Ovary (tissue), 7 donors: ENCODE measurements at regions not wholly inside any gene's neighbourhood (a gene's known extent, or its start where the extent isn't known, plus 50 kb on each side); places are given as distances from the start of the nearest gene placed in this dataset.

ENCODE experiments used
- DNase-seq, 5 donors: peaks; one replicate each; pipeline ENCODE4 v3.0.0-alpha.2; 2019 to 2020
- H3K27ac ChIP-seq, 2 donors: fragments of 200-600 bp; one replicate each; pipeline versions ENCODE4 v1.5.1 to v1.8.0; 2019 to 2022
- H3K27me3 ChIP-seq: fragments of 200-600 bp; one replicate; pipeline ENCODE4 v1.8.0; 2022
- H3K36me3 ChIP-seq: fragments of 200-600 bp; sonication (generic); one replicate; pipeline ENCODE4 v1.5.1; 2019
- H3K4me1 ChIP-seq: one replicate; pipeline ENCODE4 v1.8.1; 2013; ENCODE audit warnings: mild to moderate bottlenecking, moderate library complexity; ENCODE audit not compliant: insufficient read depth
- H3K4me3 ChIP-seq: fragments of 200-600 bp; sonication (generic); one replicate; pipeline ENCODE4 v1.5.1; 2017
- H3K9me3 ChIP-seq, 2 donors: fragments of 200-600 bp in 1 of 2; sonication (generic) in 1 of 2; one replicate each; pipeline versions ENCODE4 v1.5.1 to v1.8.1; 2013 to 2019; ENCODE audit warnings: mild to moderate bottlenecking in 1 of 2, moderate library complexity in 1 of 2
- CTCF ChIP-seq, 3 donors: fragments of 450-650 bp in 2 of 3; fragments of 200-600 bp in 1 of 3; IDR thresholded peaks; one replicate each; pipeline versions ENCODE4 v1.5.1 to v1.8.0; 2016 to 2022; ENCODE audit warnings: antibody characterized with exemption in 3 of 3, mild to moderate bottlenecking in 1 of 3
- EP300 ChIP-seq: sonication (generic); formaldehyde crosslinking; IDR thresholded peaks from one replicate; pipeline ENCODE4 v1.6.1; 2017; ENCODE audit warnings: antibody characterized with exemption
- POLR2A ChIP-seq: fragments of 450-650 bp; IDR thresholded peaks from one replicate; pipeline ENCODE4 v1.6.1; 2017; ENCODE audit warnings: antibody characterized with exemption, mild to moderate bottlenecking, moderate library complexity
- WGBS, 3 donors: extraction: QIAGEN DNeasy Blood & Tissue Kit in 1 of 3; methylation state at CpG; one replicate each; pipeline versions ENCODE4 v1.1.5 to v1.1.7; 2013 to 2017; 5-methylcytosine and 5-hydroxymethylcytosine counted together
- intact Hi-C, 4 donors: fragments of 100-400 bp; cut with DNase I; formaldehyde crosslinking; loops; one replicate each; pipeline versions ENCODE4 v1.11.0 to v1.15.1; 2022 to 2023
- donor health status: DM: no; HTN: no; CAD: no; lungs with moderate emphysema.
- donor health status: DM: no; HTN: no; CAD: no.
- donor health status: Bipolar disorder and iron deficiency.
- donor health status: DM: no; HTN: no; CAD: no.
- donor health status: DM: yes; HTN: yes; CAD: no.

DNA sequence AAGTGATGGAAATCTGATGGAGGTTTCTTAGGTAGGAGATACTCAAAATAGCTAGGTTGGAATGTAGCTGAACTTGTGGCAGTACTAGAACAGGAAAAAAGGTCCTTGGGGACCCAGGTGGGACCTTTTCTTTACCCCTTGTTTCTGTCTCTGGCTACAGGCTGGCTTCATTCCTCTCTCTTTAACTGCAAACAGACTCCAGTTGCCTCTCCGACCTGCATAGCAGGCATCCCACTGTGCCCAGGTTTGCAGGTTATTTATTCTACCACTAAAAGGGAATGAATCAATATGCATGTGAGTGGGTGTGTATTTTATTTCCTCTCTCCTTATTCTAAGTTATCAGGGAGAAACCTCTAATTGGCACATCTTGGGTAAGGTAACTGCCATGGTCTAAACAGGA is 758.1 kb downstream of the MED13L start:
- no peak for DNase-seq
- intact Hi-C loops, result no loop called here
- H3K4me3 ChIP-seq, result no peak overlapping the region
- no peaks in the 10 kb centered on the region for H3K36me3 ChIP-seq
- TF ChIP-seq EP300 (no peak), CTCF (IDR thresholded peaks at IDR 0.05) (no peak), POLR2A (no peak)
- H3K27ac ChIP-seq, result no peak overlapping the region
- H3K9me3 ChIP-seq, result no peaks in the 10 kb centered on the region
- no peaks in the 10 kb centered on the region for H3K27me3 ChIP-seq
- 79 to 87% (median 80%) methylated on average over 1 of the region's 1 CpG for WGBS, 3 donors
- H3K4me1 ChIP-seq, result no peaks in the 10 kb centered on the region

DNA sequence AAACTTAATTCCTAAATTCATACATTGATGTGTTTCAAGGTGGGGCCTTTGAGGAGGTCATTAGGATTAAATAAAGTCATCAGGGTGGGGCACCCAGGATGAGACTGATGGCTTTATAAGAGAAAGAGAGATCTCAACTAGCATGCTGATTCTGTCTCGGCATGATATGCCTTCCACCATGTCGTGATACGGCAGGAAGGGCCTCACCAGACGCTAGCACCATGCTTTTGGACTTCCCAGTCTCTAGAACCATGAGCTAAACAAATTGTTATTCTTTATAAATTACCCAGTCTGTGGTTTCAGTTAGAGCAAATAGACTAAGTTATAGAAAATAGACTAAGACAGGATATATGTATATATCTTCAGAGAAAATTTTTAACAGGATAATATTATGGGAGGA is 759.6 kb downstream of the MED13L start:
- Histone ChIP-seq H3K4me1 (no peaks in the 10 kb centered on the region), H3K27ac (no peak overlapping the region), H3K36me3 (no peaks in the 10 kb centered on the region), H3K27me3 (no peaks in the 10 kb centered on the region), H3K9me3 (peaks cover 0 to 3% of the 10 kb centered on the region in 2 donors), H3K4me3 (no peak overlapping the region)
- intact Hi-C loops, result no loop called here
- 90 to 96% (median 92%) methylated on average over 4 of the region's 4 CpGs for WGBS, 3 donors
- no peak for DNase-seq
- TF ChIP-seq EP300 (no peak), CTCF (IDR thresholded peaks at IDR 0.05) (no peak), POLR2A (no peak)

- Histone ChIP-seq H3K27ac (no peak overlapping the region), H3K27me3 (no peaks in the 10 kb centered on the region), H3K9me3 (peaks cover 0 to 3% of the 10 kb centered on the region in 2 donors), H3K4me3 (no peak overlapping the region), H3K4me1 (no peaks in the 10 kb centered on the region), H3K36me3 (no peaks in the 10 kb centered on the region)
- DNase-seq, result no peak
- intact Hi-C loops, result no loop called here
- TF ChIP-seq EP300, result no peak
- no peak for TF ChIP-seq CTCF (IDR thresholded peaks at IDR 0.05)
- no peak for TF ChIP-seq POLR2A
Measured at GRCh38 chr12:115511986-115512711, 765.3 kb downstream of the MED13L start.

- Histone ChIP-seq H3K36me3 (no peaks in the 10 kb centered on the region), H3K27me3 (no peaks in the 10 kb centered on the region), H3K4me1 (no peaks in the 10 kb centered on the region), H3K4me3 (no peak overlapping the region), H3K27ac (no peak overlapping the region), H3K9me3 (peaks cover 0 to 3% of the 10 kb centered on the region in 2 donors)
- intact Hi-C loops, result no loop called here
- TF ChIP-seq EP300 (no peak), CTCF (IDR thresholded peaks at IDR 0.05) (no peak), POLR2A (no peak)
- WGBS, 3 donors, result 44 to 90% (median 75%) methylated on average over 2 of the region's 2 CpGs
- DNase-seq, result no peak
Measured at GRCh38 chr12:115511305-115511704, 766.2 kb downstream of the MED13L start.
